ENCODE measurements at regions not wholly inside any gene's neighbourhood (a gene's known extent, or its start where the extent isn't known, plus 50 kb on each side); places are given as distances from the start of the nearest gene placed in this dataset.

DNA sequence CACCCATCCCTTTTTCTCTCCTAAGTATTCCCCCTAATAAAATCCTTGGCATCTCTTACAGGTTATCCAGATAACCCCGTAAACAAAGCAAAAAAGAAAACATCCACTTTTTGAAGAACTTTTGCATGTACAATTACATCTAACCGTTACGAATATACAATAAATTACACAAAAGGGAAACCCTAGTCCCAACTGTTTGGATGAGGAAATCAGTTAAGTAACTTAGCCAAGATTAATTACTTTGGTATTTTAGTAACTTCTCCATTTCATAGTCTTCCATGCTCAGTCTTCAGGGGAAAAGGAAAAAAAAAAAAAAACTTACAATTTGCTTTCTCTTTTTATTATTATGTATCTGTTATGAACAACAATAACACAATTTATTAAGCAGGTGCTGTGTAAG, 212.9 kb downstream of the ACTL7B start:
- TF ChIP-seq, protein P1, sequence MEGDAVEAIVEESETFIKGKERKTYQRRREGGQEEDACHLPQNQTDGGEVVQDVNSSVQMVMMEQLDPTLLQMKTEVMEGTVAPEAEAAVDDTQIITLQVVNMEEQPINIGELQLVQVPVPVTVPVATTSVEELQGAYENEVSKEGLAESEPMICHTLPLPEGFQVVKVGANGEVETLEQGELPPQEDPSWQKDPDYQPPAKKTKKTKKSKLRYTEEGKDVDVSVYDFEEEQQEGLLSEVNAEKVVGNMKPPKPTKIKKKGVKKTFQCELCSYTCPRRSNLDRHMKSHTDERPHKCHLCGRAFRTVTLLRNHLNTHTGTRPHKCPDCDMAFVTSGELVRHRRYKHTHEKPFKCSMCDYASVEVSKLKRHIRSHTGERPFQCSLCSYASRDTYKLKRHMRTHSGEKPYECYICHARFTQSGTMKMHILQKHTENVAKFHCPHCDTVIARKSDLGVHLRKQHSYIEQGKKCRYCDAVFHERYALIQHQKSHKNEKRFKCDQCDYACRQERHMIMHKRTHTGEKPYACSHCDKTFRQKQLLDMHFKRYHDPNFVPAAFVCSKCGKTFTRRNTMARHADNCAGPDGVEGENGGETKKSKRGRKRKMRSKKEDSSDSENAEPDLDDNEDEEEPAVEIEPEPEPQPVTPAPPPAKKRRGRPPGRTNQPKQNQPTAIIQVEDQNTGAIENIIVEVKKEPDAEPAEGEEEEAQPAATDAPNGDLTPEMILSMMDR (IDR thresholded peaks at IDR 0.05; ENCODE audit: poor library complexity): no peak
- TF ChIP-seq EZH2phosphoT487 (IDR thresholded peaks at IDR 0.05; ENCODE audit: low read depth, severe bottlenecking, unreplicated experiment): no peak
